ENCODE measurements at regions not wholly inside any gene's neighbourhood (a gene's known extent, or its start where the extent isn't known, plus 50 kb on each side); places are given as distances from the start of the nearest gene placed in this dataset.
"Not testable (repeated sequence)": the region's sequence is repeated elsewhere in the genome, so short reads cannot be mapped to it uniquely, and the experiment has no call there.

- Histone ChIP-seq H3K27ac (ENCODE audit: low read depth, low read length) (no peak overlapping the region), H3K4me3 (ENCODE audit: low read length) (no peak overlapping the region), H3K36me3 (ENCODE audit: control insufficient read depth, insufficient read depth, low read length) (no peaks in the 10 kb centered on the region), H3K27me3 (ENCODE audit: control insufficient read depth, insufficient read depth, low read length) (no peaks in the 10 kb centered on the region), H3K4me1 (ENCODE audit: control insufficient read depth, insufficient read depth, low read length) (no peaks in the 10 kb centered on the region), H3K9ac (ENCODE audit: low read length) (no peak overlapping the region)
Observed at GRCh38 chr14:71549421-71550050, 382.7 kb upstream of the RGS6 start.

GRCh38 chr14:71550367-71550766 is 381.9 kb upstream of the RGS6 start:
- H3K4me1 ChIP-seq (ENCODE audit: control insufficient read depth, insufficient read depth, low read length), result no peaks in the 10 kb centered on the region
- no peak overlapping the region for H3K27ac ChIP-seq (ENCODE audit: low read depth, low read length)

GRCh38 chr14:71551291-71551950 is 380.8 kb upstream of the RGS6 start:
- H3K27ac ChIP-seq (ENCODE audit: low read depth, low read length), result no peak overlapping the region
- H3K4me1 ChIP-seq (ENCODE audit: control insufficient read depth, insufficient read depth, low read length), result no peaks in the 10 kb centered on the region
- H3K4me3 ChIP-seq (ENCODE audit: low read length), result no peak overlapping the region
- no peaks in the 10 kb centered on the region for H3K36me3 ChIP-seq (ENCODE audit: control insufficient read depth, insufficient read depth, low read length)
- H3K9ac ChIP-seq (ENCODE audit: low read length), result no peak overlapping the region
- H3K27me3 ChIP-seq (ENCODE audit: control insufficient read depth, insufficient read depth, low read length), result no peaks in the 10 kb centered on the region

More at GRCh38 chr14:71550367-71550766, 381.9 kb upstream of the RGS6 start:
- Histone ChIP-seq H3K27me3 (ENCODE audit: control insufficient read depth, insufficient read depth, low read length) (no peaks in the 10 kb centered on the region), H3K36me3 (ENCODE audit: control insufficient read depth, insufficient read depth, low read length) (no peaks in the 10 kb centered on the region), H3K9ac (ENCODE audit: low read length) (no peak overlapping the region), H3K4me3 (ENCODE audit: low read length) (no peak overlapping the region)

- H3K4me3 ChIP-seq (ENCODE audit: low read length), result no peak overlapping the region
- no peaks in the 10 kb centered on the region for H3K4me1 ChIP-seq (ENCODE audit: control insufficient read depth, insufficient read depth, low read length)
- H3K9ac ChIP-seq (ENCODE audit: low read length), result no peak overlapping the region
- no peaks in the 10 kb centered on the region for H3K36me3 ChIP-seq (ENCODE audit: control insufficient read depth, insufficient read depth, low read length)
- H3K27me3 ChIP-seq (ENCODE audit: control insufficient read depth, insufficient read depth, low read length), result no peaks in the 10 kb centered on the region
- H3K27ac ChIP-seq (ENCODE audit: low read depth, low read length), result no peak overlapping the region
Observed at GRCh38 chr14:71552809-71553208, 379.4 kb upstream of the RGS6 start.

- H3K4me3 ChIP-seq (ENCODE audit: low read length), result no peak overlapping the region
- no peak overlapping the region for H3K9ac ChIP-seq (ENCODE audit: low read length)
- H3K27me3 ChIP-seq (ENCODE audit: control insufficient read depth, insufficient read depth, low read length), result no peaks in the 10 kb centered on the region
- H3K27ac ChIP-seq (ENCODE audit: low read depth, low read length), result no peak overlapping the region
- H3K36me3 ChIP-seq (ENCODE audit: control insufficient read depth, insufficient read depth, low read length), result no peaks in the 10 kb centered on the region
- H3K4me1 ChIP-seq (ENCODE audit: control insufficient read depth, insufficient read depth, low read length), result no peaks in the 10 kb centered on the region
Observed at GRCh38 chr14:71553779-71554178, 378.4 kb upstream of the RGS6 start.

- Histone ChIP-seq H3K4me1 (ENCODE audit: control insufficient read depth, insufficient read depth, low read length) (no peaks in the 10 kb centered on the region), H3K4me3 (ENCODE audit: low read length) (no peak overlapping the region), H3K27me3 (ENCODE audit: control insufficient read depth, insufficient read depth, low read length) (no peaks in the 10 kb centered on the region), H3K36me3 (ENCODE audit: control insufficient read depth, insufficient read depth, low read length) (no peaks in the 10 kb centered on the region), H3K27ac (ENCODE audit: low read depth, low read length) (no peak overlapping the region), H3K9ac (ENCODE audit: low read length) (no peak overlapping the region)
Observed at GRCh38 chr14:71554323-71554722, 377.9 kb upstream of the RGS6 start.

GRCh38 chr14:71554959-71555612 is 377.1 kb upstream of the RGS6 start:
- H3K27me3 ChIP-seq (ENCODE audit: control insufficient read depth, insufficient read depth, low read length), result no peaks in the 10 kb centered on the region
- H3K9ac ChIP-seq (ENCODE audit: low read length), result no peak overlapping the region
- no peak overlapping the region for H3K27ac ChIP-seq (ENCODE audit: low read depth, low read length)
- no peak overlapping the region for H3K4me3 ChIP-seq (ENCODE audit: low read length)
- H3K36me3 ChIP-seq (ENCODE audit: control insufficient read depth, insufficient read depth, low read length), result no peaks in the 10 kb centered on the region
- H3K4me1 ChIP-seq (ENCODE audit: control insufficient read depth, insufficient read depth, low read length), result no peaks in the 10 kb centered on the region

- H3K4me3 ChIP-seq (ENCODE audit: low read length), result no peak overlapping the region
- H3K27me3 ChIP-seq (ENCODE audit: control insufficient read depth, insufficient read depth, low read length), result no peaks in the 10 kb centered on the region
- no peak overlapping the region for H3K9ac ChIP-seq (ENCODE audit: low read length)
- no peak overlapping the region for H3K27ac ChIP-seq (ENCODE audit: low read depth, low read length)
- no peaks in the 10 kb centered on the region for H3K36me3 ChIP-seq (ENCODE audit: control insufficient read depth, insufficient read depth, low read length)
- no peaks in the 10 kb centered on the region for H3K4me1 ChIP-seq (ENCODE audit: control insufficient read depth, insufficient read depth, low read length)
Observed at GRCh38 chr14:71555654-71556559, 376.3 kb upstream of the RGS6 start.

GRCh38 chr14:71556730-71557129 is 375.5 kb upstream of the RGS6 start:
- Histone ChIP-seq H3K4me3 (ENCODE audit: low read length) (no peak overlapping the region), H3K9ac (ENCODE audit: low read length) (no peak overlapping the region), H3K36me3 (ENCODE audit: control insufficient read depth, insufficient read depth, low read length) (no peaks in the 10 kb centered on the region), H3K4me1 (ENCODE audit: control insufficient read depth, insufficient read depth, low read length) (no peaks in the 10 kb centered on the region), H3K27me3 (ENCODE audit: control insufficient read depth, insufficient read depth, low read length) (no peaks in the 10 kb centered on the region), H3K27ac (ENCODE audit: low read depth, low read length) (no peak overlapping the region)

- Histone ChIP-seq H3K36me3 (ENCODE audit: control insufficient read depth, insufficient read depth, low read length) (no peaks in the 10 kb centered on the region), H3K4me1 (ENCODE audit: control insufficient read depth, insufficient read depth, low read length) (no peaks in the 10 kb centered on the region), H3K27me3 (ENCODE audit: control insufficient read depth, insufficient read depth, low read length) (no peaks in the 10 kb centered on the region), H3K4me3 (ENCODE audit: low read length) (no peak overlapping the region), H3K9ac (ENCODE audit: low read length) (no peak overlapping the region), H3K27ac (ENCODE audit: low read depth, low read length) (no peak overlapping the region)
Observed at GRCh38 chr14:71557351-71557750, 374.9 kb upstream of the RGS6 start.

- not testable (repeated sequence) for H3K27me3 ChIP-seq (ENCODE audit: control insufficient read depth, insufficient read depth, low read length); H3K36me3 ChIP-seq (ENCODE audit: control insufficient read depth, insufficient read depth, low read length); H3K27ac ChIP-seq (ENCODE audit: low read depth, low read length); H3K4me1 ChIP-seq (ENCODE audit: control insufficient read depth, insufficient read depth, low read length); H3K9ac ChIP-seq (ENCODE audit: low read length); H3K4me3 ChIP-seq (ENCODE audit: low read length)
Observed at GRCh38 chr14:71558943-71559342, 373.3 kb upstream of the RGS6 start.

- Histone ChIP-seq H3K27me3 (ENCODE audit: control insufficient read depth, insufficient read depth, low read length) (no peaks in the 10 kb centered on the region), H3K27ac (ENCODE audit: low read depth, low read length) (no peak overlapping the region), H3K4me3 (ENCODE audit: low read length) (no peak overlapping the region), H3K4me1 (ENCODE audit: control insufficient read depth, insufficient read depth, low read length) (no peaks in the 10 kb centered on the region), H3K36me3 (ENCODE audit: control insufficient read depth, insufficient read depth, low read length) (no peaks in the 10 kb centered on the region), H3K9ac (ENCODE audit: low read length) (no peak overlapping the region)
Observed at GRCh38 chr14:71560751-71561150, 371.5 kb upstream of the RGS6 start.

Data from rectal smooth muscle tissue (tissue), 1 donor.